Hematopoietic multipotent progenitor cell treated with erythropoietin and hydrocortisone succinate and interleukin-3 and kit ligand, for 4 days (in vitro differentiated cells): ENCODE measurements at regions not wholly inside any gene's neighbourhood (a gene's known extent, or its start where the extent isn't known, plus 50 kb on each side); places are given as distances from the start of the nearest gene placed in this dataset.
"Not testable (repeated sequence)": the region's sequence is repeated elsewhere in the genome, so short reads cannot be mapped to it uniquely, and the experiment has no call there.

Experiments
- DNase-seq: peaks from one replicate; pipeline ENCODE4 v3.0.0-alpha.2; 2015

- not testable (repeated sequence) for DNase-seq
Observed at GRCh38 chr4:33130662-33131061, 2410.5 kb downstream of the PCDH7 start.

- DNase-seq = no peak
Observed at GRCh38 chr4:33133723-33134122, 2413.6 kb downstream of the PCDH7 start.

GRCh38 chr4:33134366-33134765, 2414.2 kb downstream of the PCDH7 start:
- DNase-seq = no peak

- DNase-seq = no peak
Observed at GRCh38 chr4:33149658-33150524, 2429.7 kb downstream of the PCDH7 start.

- DNase-seq = no peak
Observed at GRCh38 chr4:33150525-33150910, 2430.3 kb downstream of the PCDH7 start.

- peak; percentile 18 for DNase-seq
Observed at GRCh38 chr4:33160126-33160525, 2440.0 kb downstream of the PCDH7 start.

- DNase-seq = no peak
Observed at GRCh38 chr4:33161202-33161601, 2441.0 kb downstream of the PCDH7 start.

GRCh38 chr4:33162122-33162521, 2442.0 kb downstream of the PCDH7 start:
- DNase-seq = no peak

- DNase-seq = no peak
Observed at GRCh38 chr4:33171873-33172525, 2451.8 kb downstream of the PCDH7 start.

GRCh38 chr4:33176566-33176965, 2456.4 kb downstream of the PCDH7 start:
- no peak for DNase-seq

GRCh38 chr4:33184657-33185290, 2464.6 kb downstream of the PCDH7 start:
- peak; percentile 38 for DNase-seq

- no peak for DNase-seq
Observed at GRCh38 chr4:33187035-33187434, 2466.9 kb downstream of the PCDH7 start.

- DNase-seq = no peak
Observed at GRCh38 chr4:33188733-33189132, 2468.6 kb downstream of the PCDH7 start.

GRCh38 chr4:33189169-33189568, 2469.0 kb downstream of the PCDH7 start:
- DNase-seq = no peak

GRCh38 chr4:33193109-33193508, 2472.9 kb downstream of the PCDH7 start:
- DNase-seq = no peak

- no peak for DNase-seq
Observed at GRCh38 chr4:33200377-33200776, 2480.2 kb downstream of the PCDH7 start.

GRCh38 chr4:33218238-33218637, 2498.1 kb downstream of the PCDH7 start:
- no peak for DNase-seq

GRCh38 chr4:33226133-33226532, 2506.0 kb downstream of the PCDH7 start:
- no peak for DNase-seq

GRCh38 chr4:33226783-33227182, 2506.6 kb downstream of the PCDH7 start:
- DNase-seq = no peak

- DNase-seq = no peak
Observed at GRCh38 chr4:33255094-33255493, 2534.9 kb downstream of the PCDH7 start.

- no peak for DNase-seq
Observed at GRCh38 chr4:33255507-33255906, 2535.3 kb downstream of the PCDH7 start.

- DNase-seq = no peak
Observed at GRCh38 chr4:33262824-33263223, 2542.7 kb downstream of the PCDH7 start.

GRCh38 chr4:33268776-33269175, 2548.6 kb downstream of the PCDH7 start:
- no peak for DNase-seq

- no peak for DNase-seq
Observed at GRCh38 chr4:33270403-33270802, 2550.2 kb downstream of the PCDH7 start.
